GM19372 (cell line): ENCODE measurements at regions not wholly inside any gene's neighbourhood (a gene's known extent, or its start where the extent isn't known, plus 50 kb on each side); places are given as distances from the start of the nearest gene placed in this dataset.

Source experiments
- ATAC-seq: cut with Tn5 transposase; IDR thresholded peaks from one replicate; pipeline ENCODE4 v1.9.1; 2021; ENCODE audit warnings: mild to moderate bottlenecking, low read depth, moderate library complexity; ENCODE audit not compliant: unreplicated experiment

DNA sequence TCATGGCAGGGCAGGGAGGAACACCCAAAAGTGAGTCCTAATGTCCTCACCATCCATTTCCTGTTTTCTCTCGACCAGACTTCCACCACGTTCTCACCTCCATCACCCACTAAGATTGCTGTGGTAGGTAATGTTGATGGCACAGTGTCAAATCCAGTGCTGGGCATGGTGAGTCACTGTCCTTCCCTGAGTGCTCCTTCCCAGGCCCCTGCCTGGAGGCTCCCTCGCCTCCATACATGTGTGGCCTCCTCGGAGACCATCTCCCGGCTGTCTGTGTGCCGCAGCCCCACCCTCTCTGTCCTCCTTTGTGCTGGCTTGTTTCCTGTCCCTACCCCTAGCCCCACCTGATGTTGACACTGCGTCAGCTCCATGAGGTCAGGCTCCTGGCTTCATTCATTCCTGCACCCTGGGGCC is 177.5 kb downstream of the SYK start:
- no peak for ATAC-seq

GRCh38 chr9:90979639-90980038 is 178.0 kb downstream of the SYK start:
- ATAC-seq: no peak

DNA sequence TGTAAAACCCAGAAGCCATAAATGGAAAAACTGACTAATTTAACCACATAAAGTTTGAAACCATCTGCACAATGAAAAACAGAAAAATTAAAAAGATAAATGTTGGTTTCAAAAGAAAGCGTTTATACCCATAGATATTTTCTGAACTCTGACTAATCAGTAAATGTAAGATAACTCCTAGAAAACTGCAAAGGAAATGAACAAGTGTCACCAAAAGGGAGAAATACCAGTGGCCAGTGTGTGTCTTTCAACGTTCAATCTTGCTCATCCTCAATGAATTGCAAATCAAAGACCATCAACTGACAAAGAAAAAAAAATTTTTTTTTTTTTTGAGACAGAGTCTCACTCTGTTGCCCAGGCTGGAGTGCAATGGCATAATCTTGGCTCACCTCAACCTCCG is 180.1 kb downstream of the SYK start:
- no peak for ATAC-seq

GRCh38 chr9:90983394-90983793 is 181.8 kb downstream of the SYK start:
- ATAC-seq: no peak

DNA sequence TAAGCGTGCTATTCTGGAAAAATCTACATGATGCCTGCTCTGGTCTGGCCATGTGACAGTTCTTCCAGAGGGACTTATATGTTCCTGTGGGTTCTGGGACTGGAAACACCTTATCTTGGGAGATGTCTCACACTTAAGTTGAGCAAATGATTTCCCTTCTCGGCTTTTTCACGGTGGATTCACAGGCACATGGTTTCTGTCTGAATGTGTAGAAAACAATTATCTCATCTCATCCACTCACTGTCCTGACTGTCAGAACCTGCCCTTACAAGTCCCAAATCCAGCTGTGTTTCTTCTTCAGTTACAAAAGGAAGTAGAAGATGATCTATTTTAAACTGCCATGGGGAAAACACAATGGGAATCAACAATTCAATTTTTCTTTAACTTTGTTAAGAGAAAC is 184.0 kb downstream of the SYK start:
- no peak for ATAC-seq

GRCh38 chr9:90986161-90986560 is 184.5 kb downstream of the SYK start:
- no peak for ATAC-seq

- ATAC-seq: no peak
Measured at GRCh38 chr9:90987566-90987965, 185.9 kb downstream of the SYK start.

GRCh38 chr9:90988318-90988717 is 186.7 kb downstream of the SYK start:
- no peak for ATAC-seq

GRCh38 chr9:90991953-90992352 is 190.3 kb downstream of the SYK start:
- no peak for ATAC-seq

DNA sequence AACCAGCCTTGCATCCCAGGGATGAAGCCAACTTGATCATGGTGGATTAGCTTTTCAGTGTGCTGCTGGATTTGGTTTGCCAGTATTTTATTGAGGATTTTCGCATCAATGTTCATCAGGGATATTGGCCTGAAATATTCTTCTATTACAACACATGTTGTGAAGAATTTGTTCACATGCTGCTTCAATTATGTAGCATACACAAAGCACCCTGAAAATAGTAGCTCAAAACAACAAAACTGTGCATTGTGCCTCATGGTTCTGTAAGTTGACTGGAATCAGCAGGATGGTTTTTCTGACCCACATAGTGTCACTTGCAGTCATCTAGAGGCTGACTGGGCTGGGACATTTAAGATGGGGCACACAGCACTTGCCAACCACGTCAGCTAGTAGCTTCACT is 193.9 kb downstream of the SYK start:
- no peak for ATAC-seq

GRCh38 chr9:90996154-90997065 is 194.8 kb downstream of the SYK start:
- no peak for ATAC-seq

- no peak for ATAC-seq
Measured at GRCh38 chr9:90998573-90998972, 197.0 kb downstream of the SYK start.

GRCh38 chr9:90999425-91000397 is 198.1 kb downstream of the SYK start:
- ATAC-seq: no peak

GRCh38 chr9:91001146-91001611 is 199.6 kb downstream of the SYK start:
- no peak for ATAC-seq

DNA sequence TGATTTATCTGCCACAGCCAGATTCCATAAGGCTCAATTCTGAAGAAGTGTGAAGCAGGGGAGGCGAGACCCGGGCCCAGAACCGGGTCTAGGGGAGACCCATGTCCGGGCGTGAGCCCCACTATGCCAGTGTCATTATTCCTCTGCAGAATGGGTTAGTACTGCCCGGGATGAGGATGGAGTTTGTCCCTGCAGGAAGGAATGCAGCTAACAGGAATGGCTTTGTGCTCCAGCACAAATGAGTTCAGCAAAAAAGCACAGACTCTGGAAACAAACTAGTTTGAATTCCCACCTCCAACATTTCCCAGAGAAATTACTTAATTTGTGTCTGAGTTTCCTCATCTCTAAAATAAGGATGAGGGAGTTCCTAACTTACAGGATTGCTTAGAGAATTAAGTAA is 202.9 kb downstream of the SYK start:
- ATAC-seq: no peak

- ATAC-seq: no peak
Measured at GRCh38 chr9:91004992-91005391, 203.4 kb downstream of the SYK start.

DNA sequence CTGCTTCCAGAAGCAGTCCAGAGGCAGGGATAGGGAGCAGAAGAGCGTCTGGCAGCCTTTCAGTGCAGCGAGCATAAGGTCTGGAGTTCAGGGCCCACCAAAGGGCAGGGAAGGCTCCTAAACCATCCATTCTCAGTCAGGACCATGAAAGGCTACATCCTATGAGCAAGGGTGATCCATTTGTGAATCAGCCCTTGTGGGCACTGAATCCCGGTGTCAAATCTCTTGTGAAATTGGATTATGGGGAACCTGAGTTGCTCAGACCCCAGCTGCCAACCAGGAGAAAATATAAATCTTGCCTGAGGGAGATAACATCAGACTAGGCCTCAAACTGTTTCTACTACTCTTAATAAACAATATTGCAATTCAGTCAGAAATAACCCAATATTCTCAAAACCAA is 204.4 kb downstream of the SYK start:
- ATAC-seq: no peak

DNA sequence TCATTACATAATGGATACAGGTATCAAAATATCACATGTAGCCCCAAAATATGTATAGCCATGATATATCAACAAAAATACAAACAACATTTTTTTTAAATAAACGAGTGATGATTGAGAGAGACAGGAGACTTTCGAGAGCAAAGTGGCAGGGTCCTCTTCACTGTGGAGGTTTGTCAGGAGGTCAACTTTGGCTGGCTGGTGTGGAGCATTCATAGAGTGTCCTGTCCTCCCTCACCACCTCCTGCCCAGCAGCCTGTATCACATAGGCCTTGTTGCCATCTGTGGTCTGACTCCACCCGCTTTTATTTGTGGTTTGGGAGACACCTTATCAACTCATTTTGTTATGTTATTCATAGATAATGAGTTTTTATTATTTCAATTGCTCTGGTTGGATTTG is 206.9 kb downstream of the SYK start:
- ATAC-seq: no peak

- ATAC-seq: no peak
Measured at GRCh38 chr9:91011891-91012290, 210.3 kb downstream of the SYK start.

- no peak for ATAC-seq
Measured at GRCh38 chr9:91012933-91013841, 211.6 kb downstream of the SYK start.
